Nephron (organoid): ENCODE measurements at regions not wholly inside any gene's neighbourhood (a gene's known extent, or its start where the extent isn't known, plus 50 kb on each side); places are given as distances from the start of the nearest gene placed in this dataset.
"Not testable (repeated sequence)": the region's sequence is repeated elsewhere in the genome, so short reads cannot be mapped to it uniquely, and the experiment has no call there.

Source experiments
- H3K27ac Mint-ChIP-seq, 3 experiments: 2 replicates each; pipeline ENCODE4 v1.8.0; 2020; ENCODE audit warnings: mixed read lengths in 3 of 3, mild to moderate bottlenecking in 2 of 3, moderate library complexity in 1 of 3
- H3K27me3 Mint-ChIP-seq: 2 replicates; pipeline ENCODE4 v1.8.0; 2021; ENCODE audit warnings: low read depth, mild to moderate bottlenecking, moderate library complexity, mixed read lengths
- H3K36me3 Mint-ChIP-seq: 2 replicates; pipeline ENCODE4 v1.8.0; 2020; ENCODE audit warnings: low read depth, mixed read lengths
- H3K4me1 Mint-ChIP-seq: 2 replicates; pipeline ENCODE4 v1.8.0; 2020; ENCODE audit warnings: mixed read lengths
- H3K4me3 Mint-ChIP-seq, 3 experiments: 2 replicates each; pipeline ENCODE4 v1.8.0; 2020; ENCODE audit warnings: mild to moderate bottlenecking in 3 of 3, mixed read lengths in 3 of 3, moderate library complexity in 2 of 3
- H3K9me3 Mint-ChIP-seq: 2 replicates; pipeline ENCODE4 v1.8.0; 2020; ENCODE audit warnings: mixed read lengths
- TF ChIP-seq, protein P1 (sequence below), 3 experiments: fragments of 200-600 bp; sonication (generic); IDR thresholded peaks; one replicate each; pipeline ENCODE4 v1.5.0; 2021; ENCODE audit warnings: antibody characterized with exemption in 3 of 3; ENCODE audit not compliant: unreplicated experiment in 3 of 3

DNA sequence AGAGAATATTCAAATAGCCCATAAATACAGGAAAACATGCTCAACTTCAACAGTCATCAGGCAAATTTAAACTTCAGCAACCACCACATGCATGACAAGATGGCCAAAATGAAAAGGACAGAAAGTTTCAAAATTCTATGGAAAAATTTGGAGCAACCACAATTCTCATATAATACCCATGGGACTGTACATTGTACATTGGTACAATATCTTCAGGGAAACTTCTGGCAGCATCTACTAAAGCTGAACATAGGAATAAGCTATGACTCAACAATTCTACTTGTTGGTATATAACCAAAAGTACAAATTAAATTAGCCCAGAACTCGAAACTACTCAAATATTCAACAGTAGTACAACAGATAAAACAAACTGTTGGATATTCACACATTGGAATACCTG, 847.6 kb downstream of the TBL1XR1 start:
- Mint-ChIP-seq H3K36me3 (no peaks in the 10 kb centered on the region), H3K4me1 (peaks cover 1% of the 10 kb centered on the region), H3K4me3 (no peak overlapping the region), H3K27ac (no peak overlapping the region), H3K9me3 (no peaks in the 10 kb centered on the region), H3K27me3 (no peaks in the 10 kb centered on the region)
- TF ChIP-seq, protein P1, sequence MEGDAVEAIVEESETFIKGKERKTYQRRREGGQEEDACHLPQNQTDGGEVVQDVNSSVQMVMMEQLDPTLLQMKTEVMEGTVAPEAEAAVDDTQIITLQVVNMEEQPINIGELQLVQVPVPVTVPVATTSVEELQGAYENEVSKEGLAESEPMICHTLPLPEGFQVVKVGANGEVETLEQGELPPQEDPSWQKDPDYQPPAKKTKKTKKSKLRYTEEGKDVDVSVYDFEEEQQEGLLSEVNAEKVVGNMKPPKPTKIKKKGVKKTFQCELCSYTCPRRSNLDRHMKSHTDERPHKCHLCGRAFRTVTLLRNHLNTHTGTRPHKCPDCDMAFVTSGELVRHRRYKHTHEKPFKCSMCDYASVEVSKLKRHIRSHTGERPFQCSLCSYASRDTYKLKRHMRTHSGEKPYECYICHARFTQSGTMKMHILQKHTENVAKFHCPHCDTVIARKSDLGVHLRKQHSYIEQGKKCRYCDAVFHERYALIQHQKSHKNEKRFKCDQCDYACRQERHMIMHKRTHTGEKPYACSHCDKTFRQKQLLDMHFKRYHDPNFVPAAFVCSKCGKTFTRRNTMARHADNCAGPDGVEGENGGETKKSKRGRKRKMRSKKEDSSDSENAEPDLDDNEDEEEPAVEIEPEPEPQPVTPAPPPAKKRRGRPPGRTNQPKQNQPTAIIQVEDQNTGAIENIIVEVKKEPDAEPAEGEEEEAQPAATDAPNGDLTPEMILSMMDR (IDR thresholded peaks at IDR 0.05; ENCODE audit: unreplicated experiment in 3 of 3), result no peak

DNA sequence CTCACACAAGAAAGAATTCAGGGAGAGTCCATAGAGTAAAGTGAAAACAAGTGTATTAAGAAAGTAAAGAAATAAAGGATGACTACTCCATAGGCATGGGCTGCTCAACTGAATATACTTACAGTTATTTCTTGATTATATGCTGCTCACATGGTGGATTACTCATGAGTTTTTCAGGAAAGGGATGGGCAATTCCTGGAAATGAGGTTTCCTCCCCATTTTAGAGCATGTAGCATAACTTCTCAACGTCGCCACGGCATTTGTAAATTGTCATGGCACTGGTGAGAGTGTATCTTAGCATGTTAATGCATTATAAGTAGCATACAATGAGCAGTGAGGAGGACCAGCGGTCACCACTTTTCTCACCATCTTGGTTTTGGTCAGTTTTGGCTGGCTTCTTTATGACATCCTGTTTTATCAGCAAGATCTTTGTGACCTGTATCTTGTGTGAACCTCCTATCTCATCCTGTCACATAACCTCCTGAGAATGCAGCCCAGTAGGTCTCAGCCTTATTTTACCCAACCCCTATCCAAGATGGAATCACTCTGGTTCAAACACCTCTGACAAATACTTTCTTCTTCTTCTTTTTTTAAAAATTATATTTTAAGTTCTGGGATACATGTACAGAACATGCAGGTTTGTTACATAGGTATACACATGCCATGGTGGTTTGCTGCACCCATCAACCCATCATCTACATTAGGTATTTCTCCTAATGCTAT, 849.7 kb downstream of the TBL1XR1 start:
- H3K4me3 Mint-ChIP-seq, result no peak overlapping the region
- no peaks in the 10 kb centered on the region for H3K27me3 Mint-ChIP-seq
- no peaks in the 10 kb centered on the region for H3K4me1 Mint-ChIP-seq
- TF ChIP-seq, protein P1 (IDR thresholded peaks at IDR 0.05; ENCODE audit: unreplicated experiment in 3 of 3), result no peak
- H3K27ac Mint-ChIP-seq, result no peak overlapping the region
- H3K36me3 Mint-ChIP-seq, result no peaks in the 10 kb centered on the region
- H3K9me3 Mint-ChIP-seq, result no peaks in the 10 kb centered on the region

DNA sequence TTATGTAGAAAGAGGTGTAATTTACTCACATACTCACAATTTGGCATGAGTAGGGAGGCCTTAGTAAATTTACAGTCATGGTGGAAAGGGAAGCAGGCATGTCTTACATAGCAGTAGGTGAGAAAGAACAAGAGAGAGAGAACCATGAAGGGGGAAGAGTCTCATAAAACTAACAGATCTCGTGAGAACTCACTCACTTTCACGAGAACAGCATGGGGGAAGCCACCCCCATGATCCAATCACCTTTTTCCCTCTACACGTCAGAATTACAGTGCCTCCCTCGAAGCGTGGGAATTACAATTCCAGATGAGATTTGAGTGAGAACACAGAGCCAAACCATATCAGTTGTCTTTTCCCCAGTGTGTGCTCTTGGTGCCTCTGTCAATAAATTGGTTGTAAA, 855.3 kb downstream of the TBL1XR1 start:
- H3K27me3 Mint-ChIP-seq, result no peaks in the 10 kb centered on the region

DNA sequence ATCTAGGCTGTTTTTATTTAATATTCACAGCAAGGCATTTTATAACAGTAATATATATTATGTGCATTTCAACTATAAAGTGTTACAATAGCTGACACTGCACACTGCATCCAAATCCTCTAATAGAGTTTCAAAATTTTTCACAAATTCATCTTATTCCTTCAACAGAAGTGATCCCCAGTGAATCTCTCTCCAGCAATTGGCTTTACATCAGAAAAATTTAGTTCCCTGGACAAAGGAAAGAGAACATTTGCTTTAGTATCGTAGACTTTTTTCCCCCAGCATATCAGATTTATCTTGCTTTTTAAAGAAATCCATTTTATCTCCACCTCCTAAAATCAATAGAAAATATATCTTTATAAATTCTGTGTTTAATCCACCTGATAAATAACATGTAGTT, 868.6 kb downstream of the TBL1XR1 start:
- H3K27me3 Mint-ChIP-seq, result peaks cover 18% of the 10 kb centered on the region
- H3K4me1 Mint-ChIP-seq, result no peaks in the 10 kb centered on the region
- H3K27ac Mint-ChIP-seq, result peak overlapping the region in 1 of 3 experiments; percentile 8
- no peaks in the 10 kb centered on the region for H3K36me3 Mint-ChIP-seq
- H3K9me3 Mint-ChIP-seq, result peaks cover 4% of the 10 kb centered on the region
- TF ChIP-seq, protein P1 (IDR thresholded peaks at IDR 0.05; ENCODE audit: unreplicated experiment in 3 of 3), result no peak
- no peak overlapping the region for H3K4me3 Mint-ChIP-seq

More for the DNA sequence above, 855.3 kb downstream of the TBL1XR1 start:
- no peak overlapping the region for H3K27ac Mint-ChIP-seq
- TF ChIP-seq, protein P1 (IDR thresholded peaks at IDR 0.05; ENCODE audit: unreplicated experiment in 3 of 3), result no peak
- no peaks in the 10 kb centered on the region for H3K36me3 Mint-ChIP-seq
- no peak overlapping the region for H3K4me3 Mint-ChIP-seq
- H3K9me3 Mint-ChIP-seq, result peaks cover 5% of the 10 kb centered on the region
- no peaks in the 10 kb centered on the region for H3K4me1 Mint-ChIP-seq

DNA sequence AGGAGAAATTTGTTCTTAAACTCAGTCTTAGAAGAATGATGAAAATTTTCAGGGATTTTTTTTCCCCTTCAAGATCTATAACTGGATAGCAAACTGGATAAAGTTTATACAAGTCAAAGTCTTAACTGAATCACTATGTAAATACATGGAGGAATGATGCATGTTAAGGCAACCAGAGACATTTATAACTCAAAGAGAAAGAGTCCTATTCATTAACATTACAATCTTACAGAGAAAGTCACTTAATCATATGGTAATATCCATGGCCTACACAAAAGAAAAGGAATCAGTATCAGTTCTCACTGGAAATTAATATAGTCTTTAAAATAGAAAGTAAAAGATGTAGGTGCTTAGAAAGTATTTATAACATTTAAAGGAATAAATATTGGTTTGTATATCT, 869.1 kb downstream of the TBL1XR1 start:
- no peaks in the 10 kb centered on the region for H3K4me1 Mint-ChIP-seq
- peaks cover 4% of the 10 kb centered on the region for H3K9me3 Mint-ChIP-seq

DNA sequence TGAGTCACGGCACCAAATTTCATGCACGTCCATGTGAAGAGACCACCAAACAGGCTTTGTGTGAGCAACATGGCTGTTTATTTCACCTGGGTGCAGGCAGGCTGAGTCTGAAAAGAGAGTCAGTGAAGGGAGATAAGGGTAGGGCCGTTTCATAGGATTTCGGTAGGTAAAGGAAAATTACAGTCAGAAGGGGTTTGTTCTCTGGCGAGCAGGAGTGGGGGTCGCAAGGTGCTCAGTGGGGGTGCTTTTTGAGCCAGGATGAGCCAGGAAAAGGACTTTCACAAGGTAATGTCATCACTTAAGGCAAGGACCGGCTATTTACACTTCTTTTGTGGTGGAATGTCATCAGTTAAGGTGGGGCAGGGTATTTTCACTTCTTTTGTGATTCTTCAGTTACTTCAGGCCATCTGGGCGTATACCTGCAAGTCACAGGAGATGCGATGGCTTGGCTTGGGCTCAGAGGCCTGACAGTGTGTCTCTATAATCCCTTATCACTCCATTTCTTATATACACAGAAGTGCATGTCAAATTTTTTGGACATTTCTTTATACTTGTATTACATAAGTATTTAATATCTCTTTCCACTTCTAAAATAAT, 870.3 kb downstream of the TBL1XR1 start:
- H3K4me1 Mint-ChIP-seq, H3K27ac Mint-ChIP-seq, H3K4me3 Mint-ChIP-seq, H3K36me3 Mint-ChIP-seq, H3K9me3 Mint-ChIP-seq: not testable (repeated sequence)
- peaks cover 23% of the 10 kb centered on the region for H3K27me3 Mint-ChIP-seq

More for the DNA sequence above, 869.1 kb downstream of the TBL1XR1 start:
- peaks cover 22% of the 10 kb centered on the region for H3K27me3 Mint-ChIP-seq
- peak overlapping the region in 1 of 3 experiments; percentile 8 for H3K27ac Mint-ChIP-seq
- no peak overlapping the region for H3K4me3 Mint-ChIP-seq
- TF ChIP-seq, protein P1 (IDR thresholded peaks at IDR 0.05; ENCODE audit: unreplicated experiment in 3 of 3), result no peak
- no peaks in the 10 kb centered on the region for H3K36me3 Mint-ChIP-seq

DNA sequence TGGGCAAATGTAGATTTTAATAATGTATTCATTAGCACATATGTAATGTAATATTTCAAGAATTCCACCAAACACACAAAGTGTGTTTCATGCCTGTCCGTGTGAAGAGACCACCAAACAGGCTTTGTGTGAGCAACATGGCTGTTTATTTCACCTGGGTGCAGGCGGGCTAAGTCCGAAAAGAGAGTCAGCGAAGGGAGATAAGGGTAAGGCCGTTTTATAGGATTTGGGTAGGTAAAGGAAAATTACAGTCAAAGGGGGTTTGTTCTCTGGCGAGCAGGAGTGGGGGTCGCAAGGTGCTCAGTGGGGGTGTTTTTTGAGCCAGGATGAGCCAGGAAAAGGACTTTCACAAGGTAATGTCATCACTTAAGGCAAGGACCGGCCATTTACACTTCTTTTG, 875.8 kb downstream of the TBL1XR1 start:
- H3K36me3 Mint-ChIP-seq, H3K4me1 Mint-ChIP-seq, H3K27ac Mint-ChIP-seq, H3K4me3 Mint-ChIP-seq, H3K9me3 Mint-ChIP-seq: not testable (repeated sequence)
- H3K27me3 Mint-ChIP-seq, result peaks cover 16% of the 10 kb centered on the region
